ENCODE measurements at regions not wholly inside any gene's neighbourhood (a gene's known extent, or its start where the extent isn't known, plus 50 kb on each side); places are given as distances from the start of the nearest gene placed in this dataset.

DNA sequence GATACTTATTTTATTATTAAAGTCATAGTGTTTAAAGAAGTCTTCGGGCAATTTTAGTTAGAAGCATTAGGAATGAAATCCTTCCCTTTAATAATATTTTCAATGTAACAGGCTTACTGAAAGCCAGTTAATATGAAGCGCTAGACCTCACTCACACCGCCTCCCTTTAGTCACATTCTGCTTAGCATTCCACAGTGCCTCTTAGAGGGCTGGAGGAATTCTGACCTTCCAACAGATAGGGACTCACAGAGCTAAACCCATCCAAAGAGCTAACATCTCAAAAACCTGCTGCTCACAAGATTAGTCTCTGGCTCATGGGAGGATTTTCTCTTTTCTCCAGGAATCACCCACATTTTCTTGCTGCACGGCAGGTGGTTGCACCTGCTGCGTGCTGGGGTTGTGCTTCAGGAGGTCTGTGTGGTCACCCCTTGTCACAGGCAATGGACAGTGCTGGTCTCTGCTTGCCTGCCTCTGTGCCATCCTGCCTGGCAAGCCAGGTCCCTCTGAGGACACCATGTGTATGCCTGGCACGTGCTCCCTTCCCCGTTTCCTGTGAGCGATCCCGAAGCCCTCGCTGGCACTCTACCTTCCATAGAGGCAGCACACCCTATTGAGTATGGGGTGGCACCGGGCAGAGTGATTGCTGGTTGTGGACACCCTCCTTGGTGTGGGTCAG is 91.8 kb downstream of the KLF6 start:
- H4K20me1 ChIP-seq (ENCODE audit: insufficient read depth): no peaks in the 10 kb centered on the region
- H3K4me2 ChIP-seq: no peak overlapping the region
- no peaks in the 10 kb centered on the region for H3K27me3 ChIP-seq (ENCODE audit: insufficient read depth)
- WGBS (ENCODE audit: low lambda C conversion rate): 93% methylated on average over 6 of the region's 11 CpGs
- no peaks in the 10 kb centered on the region for H3K36me3 ChIP-seq (replicated peaks in 1 of 2; ENCODE audit: control insufficient read depth in 1 of 2, insufficient read depth in 2 of 2, low read length in 1 of 2)
- H3K9ac ChIP-seq: no peak overlapping the region
- no peak for DNase-seq
- H3K4me3 ChIP-seq (ENCODE audit: low read depth in 2 of 2, low read length in 1 of 2): no peak overlapping the region
- peak overlapping the region in 1 of 2 experiments; percentile 20; a peak in 1 of 4 replicates for H3K27ac ChIP-seq (ENCODE audit: low read depth in 2 of 2, low read length in 1 of 2)
- no peaks in the 10 kb centered on the region for H3K9me3 ChIP-seq
- POLR2A ChIA-PET: no interaction called here
- CTCF ChIA-PET: no interaction called here
- no peak overlapping the region; the same call in 1 of the 2 replicates for H2AFZ ChIP-seq (ENCODE audit: low read depth)
- peaks cover 0 to 3% of the 10 kb centered on the region in 2 experiments; a peak in 2 of 4 replicates for H3K4me1 ChIP-seq (ENCODE audit: control insufficient read depth in 1 of 2, insufficient read depth in 2 of 2, low read depth in 1 of 2, low read length in 1 of 2)
- no peaks in the 10 kb centered on the region for H3K79me2 ChIP-seq (ENCODE audit: insufficient read depth)
- no peaks in the 10 kb centered on the region for H3F3A ChIP-seq (replicated peaks; ENCODE audit: insufficient read depth)
- no peaks in the 10 kb centered on the region; the same call in 1 of the 2 replicates for H3K9me2 ChIP-seq
- TF ChIP-seq RCOR1 (IDR thresholded peaks at IDR 0.05; ENCODE audit: low read length): no peak

DNA sequence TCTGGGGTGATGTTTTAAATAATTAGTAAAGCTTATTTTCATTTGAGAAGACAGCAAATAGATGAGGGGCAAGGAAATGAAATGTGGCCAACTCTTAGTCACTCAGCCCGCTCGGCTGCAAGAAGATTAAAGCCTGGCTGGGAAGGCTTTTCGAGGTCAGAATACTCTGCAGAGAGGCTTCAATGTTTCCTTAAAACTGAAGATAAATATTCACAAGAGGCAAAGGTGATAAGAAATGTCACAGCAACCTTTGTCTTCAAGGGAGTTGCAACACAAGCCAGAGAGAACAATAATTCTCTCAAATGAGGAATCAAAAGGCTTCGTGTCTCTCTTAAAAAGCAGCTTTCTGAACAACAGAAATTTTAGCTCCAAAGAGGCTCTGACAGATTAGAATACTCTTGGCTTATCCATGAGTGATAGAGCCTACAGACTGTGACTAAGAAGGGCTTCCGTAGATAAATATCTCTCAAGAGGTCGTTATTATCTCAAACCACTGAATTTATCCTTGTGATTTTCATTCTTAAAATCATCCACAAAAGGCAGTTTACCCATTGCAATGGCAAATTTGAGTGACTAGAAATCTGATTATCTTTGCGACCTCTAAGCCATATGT is 92.5 kb downstream of the KLF6 start:
- Histone ChIP-seq H3K79me2 (ENCODE audit: insufficient read depth) (no peaks in the 10 kb centered on the region), H4K20me1 (ENCODE audit: insufficient read depth) (no peaks in the 10 kb centered on the region), H3K4me3 (ENCODE audit: low read depth in 2 of 2, low read length in 1 of 2) (no peak overlapping the region), H3K27ac (ENCODE audit: low read depth in 2 of 2, low read length in 1 of 2) (peak overlapping the region in 1 of 2 experiments; percentile 20; a peak in 1 of 4 replicates), H3K36me3 (replicated peaks in 1 of 2; ENCODE audit: control insufficient read depth in 1 of 2, insufficient read depth in 2 of 2, low read length in 1 of 2) (no peaks in the 10 kb centered on the region), H3K9me2 (no peaks in the 10 kb centered on the region; the same call in 1 of the 2 replicates), H3K27me3 (ENCODE audit: insufficient read depth) (no peaks in the 10 kb centered on the region), H3F3A (replicated peaks; ENCODE audit: insufficient read depth) (no peaks in the 10 kb centered on the region), H2AFZ (ENCODE audit: low read depth) (no peak overlapping the region; the same call in 1 of the 2 replicates), H3K4me1 (ENCODE audit: control insufficient read depth in 1 of 2, insufficient read depth in 2 of 2, low read depth in 1 of 2, low read length in 1 of 2) (no peaks in the 10 kb centered on the region; a peak in 2 of 4 replicates), H3K9me3 (no peaks in the 10 kb centered on the region), H3K9ac (no peak overlapping the region), H3K4me2 (no peak overlapping the region; the same call in 1 of the 2 replicates)
- ChIA-PET POLR2A (no interaction called here), CTCF (interaction anchor here (1.2 kb wide), 1 partner anchor 13 kb away, joined by 3 read pairs; no protein-coding TSS in a partner anchor)
- 66% methylated on average over 7 of the region's 7 CpGs for WGBS (ENCODE audit: low lambda C conversion rate)
- no peak for DNase-seq
- TF ChIP-seq TAF1 (IDR thresholded peaks at IDR 0.05; ENCODE audit: borderline replicate concordance, low read depth, low read length) (no peak), TEAD4 (IDR thresholded peaks at IDR 0.05; ENCODE audit: borderline replicate concordance, insufficient read depth) (no peak), YY1 (IDR thresholded peaks at IDR 0.05; ENCODE audit: low read depth) (no peak), FOXM1 (IDR thresholded peaks at IDR 0.05; ENCODE audit: low read depth) (no peak), PBX3 (IDR thresholded peaks at IDR 0.05) (no peak), NFIC (IDR thresholded peaks at IDR 0.05; ENCODE audit: borderline replicate concordance) (no peak), RAD21 (IDR thresholded peaks at IDR 0.05; ENCODE audit: low read length) (no peak)
- TF ChIP-seq, protein P1, sequence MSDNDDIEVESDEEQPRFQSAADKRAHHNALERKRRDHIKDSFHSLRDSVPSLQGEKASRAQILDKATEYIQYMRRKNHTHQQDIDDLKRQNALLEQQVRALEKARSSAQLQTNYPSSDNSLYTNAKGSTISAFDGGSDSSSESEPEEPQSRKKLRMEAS (IDR thresholded peaks at IDR 0.05; ENCODE audit: low read depth): no peak

DNA sequence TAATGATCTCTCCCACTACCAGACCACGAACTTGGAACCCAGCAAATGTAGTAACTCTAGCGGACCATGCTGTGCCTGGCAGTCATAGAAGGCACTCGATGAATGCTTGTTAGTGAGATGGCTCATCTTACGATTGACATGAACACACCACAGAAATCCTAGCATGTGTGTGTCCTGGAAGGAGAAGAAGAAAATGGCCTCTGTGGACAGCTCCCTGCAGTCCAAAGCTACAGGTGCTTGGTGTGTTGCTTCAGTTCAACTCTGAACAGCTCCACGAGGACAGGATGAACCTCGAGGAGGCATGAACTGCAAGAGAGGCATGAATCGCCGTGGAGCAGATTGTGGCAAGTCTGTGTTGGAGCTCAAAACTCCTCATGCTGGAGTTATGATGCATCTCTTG is 93.5 kb downstream of the KLF6 start:
- no peak for DNase-seq
- Histone ChIP-seq H4K20me1 (ENCODE audit: insufficient read depth) (no peaks in the 10 kb centered on the region), H3K4me2 (no peak overlapping the region), H3K9me2 (no peaks in the 10 kb centered on the region; the same call in 1 of the 2 replicates), H2AFZ (ENCODE audit: low read depth) (no peak overlapping the region), H3K27ac (ENCODE audit: low read depth in 2 of 2, low read length in 1 of 2) (no peak overlapping the region), H3K9me3 (no peaks in the 10 kb centered on the region), H3K4me1 (ENCODE audit: control insufficient read depth in 1 of 2, insufficient read depth in 2 of 2, low read depth in 1 of 2, low read length in 1 of 2) (no peaks in the 10 kb centered on the region; a peak in 2 of 4 replicates), H3K79me2 (ENCODE audit: insufficient read depth) (no peaks in the 10 kb centered on the region), H3K4me3 (ENCODE audit: low read depth in 2 of 2, low read length in 1 of 2) (no peak overlapping the region), H3K36me3 (replicated peaks in 1 of 2; ENCODE audit: control insufficient read depth in 1 of 2, insufficient read depth in 2 of 2, low read length in 1 of 2) (no peaks in the 10 kb centered on the region), H3F3A (replicated peaks; ENCODE audit: insufficient read depth) (no peaks in the 10 kb centered on the region), H3K27me3 (ENCODE audit: insufficient read depth) (no peaks in the 10 kb centered on the region), H3K9ac (no peak overlapping the region)
- TF ChIP-seq REST (IDR thresholded peaks at IDR 0.05; ENCODE audit: low read depth, low read length) (peak; percentile 87), GATA2 (CRISPR knock-in tag; IDR thresholded peaks at IDR 0.05) (no peak), TEAD4 (IDR thresholded peaks at IDR 0.05; ENCODE audit: borderline replicate concordance, insufficient read depth) (no peak)
- ChIA-PET POLR2A (no interaction called here), CTCF (interaction anchor here (1.2 kb wide), 1 partner anchor 14 kb away, joined by 3 read pairs; no protein-coding TSS in a partner anchor)
- 92% methylated on average over 6 of the region's 8 CpGs for WGBS (ENCODE audit: low lambda C conversion rate)

Measured in SK-N-SH (cell line).